ENCODE measurements at regions not wholly inside any gene's neighbourhood (a gene's known extent, or its start where the extent isn't known, plus 50 kb on each side); places are given as distances from the start of the nearest gene placed in this dataset.

GRCh38 chr2:176658708-176659107 lies 389.5 kb downstream of the MTX2 start:
- no peak for TF ChIP-seq CTCF (conservative IDR thresholded peaks at IDR 0.05; ENCODE audit: low read depth, low read length)
- no peak for TF ChIP-seq EZH2 (IDR thresholded peaks at IDR 0.05; ENCODE audit: borderline replicate concordance, low read depth, low read length, poor library complexity, severe bottlenecking)
